CD4-positive, alpha-beta T cell treated with Interleukin-12 subunit alpha and Interleukin-12 subunit beta, for 1 hour (primary cell): ENCODE measurements at regions not wholly inside any gene's neighbourhood (a gene's known extent, or its start where the extent isn't known, plus 50 kb on each side); places are given as distances from the start of the nearest gene placed in this dataset.

Experiments used
- DNase-seq: peaks from one replicate; pipeline ENCODE4 v3.0.0-alpha.2; 2020

- no peak for DNase-seq
Measured at GRCh38 chr1:96473791-96474434, 247.7 kb upstream of the PTBP2 start.

- no peak for DNase-seq
Measured at GRCh38 chr1:96474985-96475743, 246.4 kb upstream of the PTBP2 start.

GRCh38 chr1:96475903-96476302 lies 245.7 kb upstream of the PTBP2 start:
- DNase-seq: no peak

GRCh38 chr1:96478228-96478627 lies 243.4 kb upstream of the PTBP2 start:
- DNase-seq: no peak

GRCh38 chr1:96481409-96481808 lies 240.2 kb upstream of the PTBP2 start:
- no peak for DNase-seq

GRCh38 chr1:96482616-96483015 lies 239.0 kb upstream of the PTBP2 start:
- DNase-seq: no peak

- no peak for DNase-seq
Measured at GRCh38 chr1:96487394-96487793, 234.2 kb upstream of the PTBP2 start.

GRCh38 chr1:96487971-96488370 lies 233.6 kb upstream of the PTBP2 start:
- DNase-seq: no peak

- no peak for DNase-seq
Measured at GRCh38 chr1:96488777-96489176, 232.8 kb upstream of the PTBP2 start.

- no peak for DNase-seq
Measured at GRCh38 chr1:96492236-96492635, 229.3 kb upstream of the PTBP2 start.

GRCh38 chr1:96498744-96499340 lies 222.7 kb upstream of the PTBP2 start:
- DNase-seq: no peak

GRCh38 chr1:96508233-96508632 lies 213.4 kb upstream of the PTBP2 start:
- no peak for DNase-seq

GRCh38 chr1:96509339-96509738 lies 212.2 kb upstream of the PTBP2 start:
- no peak for DNase-seq

- DNase-seq: no peak
Measured at GRCh38 chr1:96509951-96510350, 211.6 kb upstream of the PTBP2 start.

GRCh38 chr1:96510391-96510790 lies 211.2 kb upstream of the PTBP2 start:
- DNase-seq: no peak

- DNase-seq: no peak
Measured at GRCh38 chr1:96510911-96511310, 210.7 kb upstream of the PTBP2 start.

- DNase-seq: no peak
Measured at GRCh38 chr1:96513136-96513535, 208.4 kb upstream of the PTBP2 start.

- DNase-seq: no peak
Measured at GRCh38 chr1:96515430-96515829, 206.2 kb upstream of the PTBP2 start.

GRCh38 chr1:96515925-96516324 lies 205.7 kb upstream of the PTBP2 start:
- DNase-seq: no peak

GRCh38 chr1:96519851-96520578 lies 201.6 kb upstream of the PTBP2 start:
- no peak for DNase-seq

GRCh38 chr1:96520579-96520947 lies 201.0 kb upstream of the PTBP2 start:
- no peak for DNase-seq

- no peak for DNase-seq
Measured at GRCh38 chr1:96521010-96521409, 200.6 kb upstream of the PTBP2 start.

GRCh38 chr1:96521994-96522760 lies 199.4 kb upstream of the PTBP2 start:
- DNase-seq: no peak
